ENCODE measurements at regions not wholly inside any gene's neighbourhood (a gene's known extent, or its start where the extent isn't known, plus 50 kb on each side); places are given as distances from the start of the nearest gene placed in this dataset.

DNA sequence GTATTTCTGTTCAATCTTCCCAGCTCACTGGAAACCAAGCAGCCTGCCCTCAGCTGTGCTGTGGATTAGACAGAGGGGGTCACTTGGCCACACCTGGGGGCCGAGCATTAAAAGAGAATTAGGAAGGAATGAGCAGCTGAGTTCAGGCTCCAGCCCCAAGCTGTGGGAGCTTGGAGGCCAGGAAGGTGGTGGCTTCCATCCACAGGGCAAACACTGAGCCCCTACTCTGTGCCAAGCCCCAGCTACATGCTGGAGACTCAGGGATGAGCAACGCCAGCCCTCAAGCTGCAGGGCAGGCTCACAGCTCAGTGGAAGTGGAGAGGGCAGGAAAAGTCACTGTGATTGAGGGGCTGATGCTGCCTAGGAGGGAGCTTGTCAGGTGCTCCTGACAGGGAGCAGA, 412.7 kb downstream of the BCL11B start:
- no peak for TF ChIP-seq CTCF (IDR thresholded peaks at IDR 0.05)
- Mint-ChIP-seq H3K4me3 (no peak overlapping the region), H3K4me1 (peaks cover under 1% of the 10 kb centered on the region), H3K27me3 (ENCODE audit: low read depth, poor library complexity) (peaks cover 41% of the 10 kb centered on the region), H3K27ac (no peak overlapping the region), H3K36me3 (ENCODE audit: low read depth) (no peaks in the 10 kb centered on the region), H3K9me3 (peaks cover 5% of the 10 kb centered on the region)
- no peak for DNase-seq

DNA sequence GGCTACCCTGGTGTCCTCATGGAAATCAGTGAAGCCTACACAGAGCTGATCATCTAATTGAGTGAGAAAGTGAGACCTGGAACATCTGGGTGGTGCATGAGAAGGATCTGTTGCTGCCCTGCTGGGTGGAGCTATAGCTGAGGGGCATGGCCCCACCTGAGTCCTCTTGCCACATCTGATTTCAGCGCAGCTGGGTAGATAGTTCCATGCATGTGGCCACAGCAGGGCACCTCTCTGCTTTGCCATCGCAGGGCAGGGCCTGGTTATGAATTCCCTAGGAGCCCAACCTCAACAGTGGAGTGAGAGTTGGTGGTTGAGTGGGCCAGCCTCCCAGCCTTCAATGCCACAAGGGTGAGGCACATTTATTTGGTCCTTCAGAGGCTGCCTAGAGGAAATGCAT, 407.8 kb downstream of the BCL11B start:
- no peak for TF ChIP-seq CTCF (IDR thresholded peaks at IDR 0.05)
- H3K9me3 Mint-ChIP-seq, result peaks cover 5% of the 10 kb centered on the region
- no peaks in the 10 kb centered on the region for H3K4me1 Mint-ChIP-seq
- no peak overlapping the region for H3K4me3 Mint-ChIP-seq
- no peaks in the 10 kb centered on the region for H3K36me3 Mint-ChIP-seq (ENCODE audit: low read depth)
- DNase-seq, result no peak
- no peak overlapping the region for H3K27ac Mint-ChIP-seq
- peaks cover 32% of the 10 kb centered on the region for H3K27me3 Mint-ChIP-seq (ENCODE audit: low read depth, poor library complexity)

DNA sequence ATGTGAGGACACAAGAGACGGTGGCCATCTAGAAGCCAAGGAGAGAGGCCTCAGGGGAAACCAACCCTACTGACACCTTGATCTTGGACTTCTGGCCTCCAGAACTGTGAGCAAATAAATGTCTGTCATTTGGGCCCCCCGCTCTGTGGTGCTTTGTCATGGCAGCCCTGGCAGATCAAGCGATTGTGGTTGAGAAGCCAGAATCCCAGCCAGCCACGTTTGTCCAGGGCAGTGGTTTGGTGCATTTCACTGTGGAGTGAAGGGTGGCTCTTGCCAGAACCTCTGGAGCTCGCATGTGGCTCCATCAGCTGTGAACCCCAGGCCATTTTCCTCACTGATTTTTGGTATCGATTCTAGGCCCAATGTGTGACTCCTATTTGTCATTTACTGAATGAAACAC, 404.9 kb downstream of the BCL11B start:
- Mint-ChIP-seq H3K27ac (no peak overlapping the region), H3K4me1 (no peaks in the 10 kb centered on the region), H3K27me3 (ENCODE audit: low read depth, poor library complexity) (peaks cover 18% of the 10 kb centered on the region), H3K9me3 (no peaks in the 10 kb centered on the region), H3K36me3 (ENCODE audit: low read depth) (no peaks in the 10 kb centered on the region), H3K4me3 (no peak overlapping the region)
- no peak for DNase-seq
- TF ChIP-seq CTCF (IDR thresholded peaks at IDR 0.05), result no peak

DNA sequence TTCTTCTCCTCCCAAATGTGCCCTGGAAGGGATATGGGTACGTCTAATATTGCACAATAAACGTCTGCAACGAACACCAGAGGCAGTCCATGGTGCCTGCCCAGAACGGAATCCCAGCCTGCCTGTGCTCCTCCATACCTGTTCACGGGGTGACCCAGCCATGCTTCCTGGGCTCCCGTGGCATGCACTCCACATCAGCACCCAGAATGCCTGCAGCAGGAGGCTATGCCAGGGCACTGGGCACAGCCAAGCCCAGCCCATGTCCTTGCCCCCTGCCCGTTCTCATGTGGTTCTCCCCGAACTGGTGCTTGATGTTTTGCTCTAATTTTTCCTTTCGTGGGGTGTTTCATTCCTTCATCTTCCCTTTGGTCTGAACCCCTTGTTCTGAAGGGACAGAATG, 404.3 kb downstream of the BCL11B start:
- no peaks in the 10 kb centered on the region for H3K36me3 Mint-ChIP-seq (ENCODE audit: low read depth)
- H3K27me3 Mint-ChIP-seq (ENCODE audit: low read depth, poor library complexity), result peaks cover 18% of the 10 kb centered on the region
- no peaks in the 10 kb centered on the region for H3K4me1 Mint-ChIP-seq
- no peak overlapping the region for H3K4me3 Mint-ChIP-seq
- no peak for DNase-seq
- no peaks in the 10 kb centered on the region for H3K9me3 Mint-ChIP-seq
- no peak for TF ChIP-seq CTCF (IDR thresholded peaks at IDR 0.05)
- H3K27ac Mint-ChIP-seq, result no peak overlapping the region

DNA sequence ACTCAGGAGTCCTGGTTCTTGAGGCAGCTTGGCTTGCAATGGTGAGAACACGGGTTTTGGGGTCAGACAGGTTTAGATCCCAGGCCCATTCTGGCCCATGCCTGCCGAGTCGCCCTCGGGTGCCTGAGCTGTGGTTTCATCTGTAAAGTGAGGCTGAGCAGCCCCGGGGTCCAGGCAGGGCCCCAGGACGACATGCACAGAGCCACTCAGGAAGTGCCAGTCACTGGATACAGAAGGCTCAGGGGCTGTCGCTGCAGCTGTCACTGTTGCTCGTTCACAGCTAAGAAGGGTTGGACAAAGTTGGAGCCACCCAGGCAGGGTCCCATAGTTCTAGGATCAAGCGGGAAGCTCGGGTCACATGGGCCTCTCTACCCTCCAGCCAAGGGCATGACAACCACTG, 403.1 kb downstream of the BCL11B start:
- no peaks in the 10 kb centered on the region for H3K9me3 Mint-ChIP-seq
- H3K27ac Mint-ChIP-seq, result no peak overlapping the region
- no peak for DNase-seq
- no peaks in the 10 kb centered on the region for H3K4me1 Mint-ChIP-seq
- peaks cover 23% of the 10 kb centered on the region for H3K27me3 Mint-ChIP-seq (ENCODE audit: low read depth, poor library complexity)
- no peak for TF ChIP-seq CTCF (IDR thresholded peaks at IDR 0.05)
- H3K36me3 Mint-ChIP-seq (ENCODE audit: low read depth), result no peaks in the 10 kb centered on the region
- no peak overlapping the region for H3K4me3 Mint-ChIP-seq

GRCh38 chr14:98871796-98872195, 400.2 kb downstream of the BCL11B start:
- H3K4me3 Mint-ChIP-seq, result no peak overlapping the region
- no peak for TF ChIP-seq CTCF (IDR thresholded peaks at IDR 0.05)
- no peaks in the 10 kb centered on the region for H3K4me1 Mint-ChIP-seq
- DNase-seq, result no peak
- H3K27me3 Mint-ChIP-seq (ENCODE audit: low read depth, poor library complexity), result peaks cover 17% of the 10 kb centered on the region
- no peaks in the 10 kb centered on the region for H3K36me3 Mint-ChIP-seq (ENCODE audit: low read depth)
- no peak overlapping the region for H3K27ac Mint-ChIP-seq
- H3K9me3 Mint-ChIP-seq, result peaks cover 4% of the 10 kb centered on the region

All from nephron progenitor cell (in vitro differentiated cells).